ENCODE measurements at regions not wholly inside any gene's neighbourhood (a gene's known extent, or its start where the extent isn't known, plus 50 kb on each side); places are given as distances from the start of the nearest gene placed in this dataset.
"Not testable (repeated sequence)": the region's sequence is repeated elsewhere in the genome, so short reads cannot be mapped to it uniquely, and the experiment has no call there.

GRCh38 chrX:66915893-66916292 lies 277.0 kb upstream of the EDA2R start:
- POLR2A ChIA-PET: no interaction called here
- CTCF ChIA-PET: no interaction called here

DNA sequence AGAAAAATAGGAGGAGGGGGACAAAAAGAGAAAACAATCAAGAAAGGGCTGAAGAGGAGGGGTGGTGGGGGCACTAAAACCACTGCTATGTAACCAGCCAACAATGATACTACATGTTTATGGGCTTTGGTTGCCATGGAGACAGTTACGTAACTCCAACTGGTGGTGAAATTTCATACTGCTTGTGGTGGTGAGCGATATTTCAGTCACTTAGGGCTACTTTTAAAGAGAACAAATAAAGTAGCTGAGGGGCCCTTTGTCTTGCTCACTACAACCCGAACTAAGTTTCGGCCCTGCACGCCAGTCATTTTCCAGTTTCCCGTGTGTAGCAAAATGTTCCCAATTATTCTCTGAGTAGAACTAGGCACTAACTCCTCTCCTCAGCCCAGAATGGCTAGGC lies 275.2 kb upstream of the EDA2R start:
- ChIA-PET CTCF (no interaction called here), POLR2A (no interaction called here)

DNA sequence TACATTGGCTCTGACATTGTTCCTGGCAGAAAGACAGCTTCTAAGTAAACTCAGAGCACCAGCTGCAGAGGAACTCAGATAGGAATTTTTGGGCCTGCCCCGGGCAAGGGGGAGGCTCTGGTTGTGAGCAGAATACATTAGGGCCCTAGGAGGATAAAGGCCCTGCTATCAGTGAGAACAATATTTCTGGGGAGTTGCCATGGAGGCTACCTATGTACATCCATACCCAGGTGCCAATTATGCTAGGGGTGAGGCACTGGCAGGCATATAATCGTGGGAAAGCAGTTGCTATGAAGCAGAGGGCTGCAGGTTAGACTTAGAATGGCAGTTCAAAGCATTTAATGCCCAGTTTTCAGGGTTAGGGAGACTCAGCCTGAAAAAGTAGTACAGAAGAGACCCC lies 273.5 kb upstream of the EDA2R start:
- ChIA-PET POLR2A (no interaction called here), CTCF (no interaction called here)

DNA sequence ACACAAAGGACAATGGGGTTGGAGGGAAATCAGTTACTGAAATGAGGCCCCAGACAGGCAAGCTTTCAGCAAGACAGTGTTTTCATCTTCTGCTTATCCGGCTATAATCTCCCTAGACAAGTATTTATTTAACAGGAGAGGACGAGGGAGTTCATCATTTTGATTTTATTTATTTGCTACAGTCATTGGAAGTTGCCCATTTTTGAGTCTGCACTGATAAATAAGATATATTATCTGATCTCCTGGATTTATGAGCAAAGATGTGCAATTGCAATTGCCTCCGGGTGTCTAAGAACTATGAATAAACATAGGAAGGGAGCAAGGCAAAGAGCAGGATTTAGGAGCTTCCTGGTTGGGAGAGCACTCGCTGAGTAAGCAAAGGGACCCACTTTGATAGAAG lies 263.2 kb upstream of the EDA2R start:
- CTCF ChIA-PET: no interaction called here

DNA sequence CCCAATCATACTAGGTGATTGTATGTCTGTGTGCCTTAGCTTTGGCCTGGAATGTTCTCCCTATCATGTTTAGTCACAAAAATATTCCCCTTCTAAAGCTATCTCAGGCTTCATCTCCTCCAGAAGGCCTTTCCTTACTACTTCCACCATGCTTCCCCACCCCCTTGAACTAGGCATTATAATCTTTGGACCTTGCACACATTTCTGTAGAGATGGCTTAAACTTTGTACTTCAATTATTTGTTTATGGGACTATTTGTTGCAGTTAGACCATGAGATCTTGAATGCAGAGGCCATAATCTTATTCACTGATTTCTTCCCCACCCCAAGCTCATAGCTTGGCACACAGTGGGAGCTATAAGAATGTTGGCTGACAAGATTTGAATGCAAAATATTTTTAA lies 262.0 kb upstream of the EDA2R start:
- POLR2A ChIA-PET: no interaction called here
- CTCF ChIA-PET: no interaction called here

More for the DNA sequence above, 263.2 kb upstream of the EDA2R start:
- POLR2A ChIA-PET: no interaction called here

GRCh38 chrX:66892004-66892403 lies 253.1 kb upstream of the EDA2R start:
- ChIA-PET POLR2A (no interaction called here), CTCF (no interaction called here)

DNA sequence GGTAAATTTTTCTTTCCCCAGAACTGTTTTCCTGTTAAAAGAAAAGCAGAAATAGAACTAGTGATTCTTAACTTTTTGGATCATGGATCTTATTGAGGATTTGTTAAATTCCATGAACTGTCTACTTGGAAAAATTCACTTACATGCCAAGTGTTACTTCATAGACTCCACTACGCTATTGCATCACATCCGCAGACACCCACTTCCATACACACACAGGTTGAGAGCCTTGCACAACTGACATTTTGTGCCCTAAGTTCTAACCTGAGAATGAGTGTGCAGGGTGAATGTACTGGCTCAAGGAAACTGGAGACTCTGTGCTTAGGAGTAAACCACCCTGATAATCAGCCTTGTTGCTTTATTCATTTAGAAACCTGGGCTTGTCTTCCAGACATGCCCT lies 250.5 kb upstream of the EDA2R start:
- POLR2A ChIA-PET: no interaction called here

GRCh38 chrX:66882101-66882500 lies 243.2 kb upstream of the EDA2R start:
- ChIA-PET CTCF (no interaction called here), POLR2A (no interaction called here)

More for the DNA sequence above, 250.5 kb upstream of the EDA2R start:
- CTCF ChIA-PET: no interaction called here

DNA sequence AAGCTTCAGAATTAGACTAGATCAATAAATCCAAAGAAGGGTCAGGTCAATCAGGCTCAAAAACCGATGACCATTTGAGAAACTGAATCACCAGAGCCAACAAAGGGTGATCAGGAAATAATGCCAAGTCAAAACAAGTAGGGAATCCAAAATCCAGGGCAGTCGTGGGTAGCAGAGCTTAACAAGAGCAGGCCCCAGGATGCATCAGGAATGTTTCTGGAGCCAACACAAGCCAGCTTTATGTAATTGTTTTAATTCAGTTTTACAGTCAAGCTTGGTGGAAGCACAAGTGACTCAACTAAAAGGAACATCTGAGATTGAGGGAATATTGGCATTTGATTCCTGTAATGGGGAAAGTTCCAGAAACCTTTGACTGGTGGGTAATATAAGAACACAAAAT lies 237.9 kb upstream of the EDA2R start:
- CTCF ChIA-PET: no interaction called here
- POLR2A ChIA-PET: no interaction called here

DNA sequence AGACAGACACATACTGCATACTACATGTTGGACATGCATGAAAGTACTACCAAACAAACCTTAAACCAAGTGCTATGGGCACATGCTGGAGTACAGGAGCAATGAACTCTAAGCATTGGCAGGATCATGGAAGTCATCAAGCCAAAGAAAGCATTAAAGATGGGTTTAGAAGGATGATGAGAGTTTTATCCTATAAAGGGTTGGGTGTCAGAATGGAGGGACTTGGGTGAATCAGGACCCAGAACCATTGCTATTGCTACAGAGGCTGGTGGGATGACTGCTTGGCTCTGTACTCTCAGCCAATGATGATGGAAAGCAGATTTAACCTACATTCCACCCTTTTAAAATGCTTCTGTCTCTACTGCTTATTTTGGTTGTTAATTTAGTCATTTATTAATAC lies 233.9 kb upstream of the EDA2R start:
- ChIA-PET CTCF (no interaction called here), POLR2A (no interaction called here)

DNA sequence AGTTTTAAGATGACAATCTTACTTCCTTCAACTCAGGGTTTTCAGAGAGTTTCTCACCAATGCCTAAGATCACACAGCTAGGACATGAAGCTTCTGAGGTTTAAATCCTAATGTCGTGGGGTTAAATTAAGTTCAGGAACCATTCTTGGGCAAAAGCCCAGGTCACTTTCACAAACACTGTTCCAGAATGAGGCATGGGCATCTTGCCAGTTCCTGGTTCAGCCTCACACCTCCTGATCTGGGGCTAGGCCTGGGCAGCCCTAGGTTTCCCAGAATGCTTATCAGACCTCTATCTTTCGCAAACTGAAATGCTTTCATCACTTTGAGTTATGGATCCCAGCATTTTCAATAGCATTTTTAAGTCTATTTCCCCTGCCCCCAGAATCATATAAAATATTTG lies 224.8 kb upstream of the EDA2R start:
- CTCF ChIA-PET: no interaction called here
- POLR2A ChIA-PET: no interaction called here

DNA sequence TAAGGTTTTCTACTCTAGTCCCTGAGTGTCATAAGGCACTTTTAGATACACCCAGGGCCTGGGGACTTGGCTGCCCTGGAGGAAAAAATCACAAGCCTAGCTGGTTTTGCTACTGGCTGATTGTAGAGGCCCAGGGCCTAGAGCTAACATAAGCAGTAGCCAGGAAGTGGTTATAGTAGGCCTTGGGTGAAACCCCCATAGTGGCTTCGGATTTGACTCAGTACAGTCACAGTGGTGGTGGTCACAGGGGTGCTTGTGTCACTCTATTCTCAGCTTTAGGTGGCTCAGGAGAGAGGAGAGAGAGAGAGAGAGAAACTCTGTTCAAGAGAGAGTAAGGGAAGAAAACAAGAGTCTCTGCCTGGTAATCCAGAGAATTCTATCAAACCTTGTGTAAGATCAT lies 194.5 kb upstream of the EDA2R start:
- ChIA-PET CTCF (no interaction called here), POLR2A (no interaction called here)

DNA sequence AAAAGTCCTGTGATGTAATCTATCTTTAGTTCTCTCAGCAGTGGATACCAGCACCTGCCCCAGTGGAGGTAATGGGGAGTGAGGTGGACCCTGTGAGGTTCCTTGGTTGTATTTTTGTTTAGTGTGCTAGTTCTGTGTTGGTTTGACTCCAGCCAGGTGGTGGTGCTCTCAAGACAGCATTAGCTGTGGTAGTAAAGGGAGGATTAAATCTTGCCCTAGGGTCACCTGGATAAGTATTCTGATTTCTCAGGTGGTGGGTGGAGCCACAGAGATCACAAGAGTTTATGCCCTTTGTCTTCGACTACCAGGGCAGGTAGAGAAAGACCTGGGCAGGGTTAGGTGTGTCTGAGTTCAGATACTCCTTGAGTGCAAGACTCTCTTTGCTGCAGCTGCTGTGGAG lies 176.3 kb upstream of the EDA2R start:
- POLR2A ChIA-PET: no interaction called here
- CTCF ChIA-PET: no interaction called here

DNA sequence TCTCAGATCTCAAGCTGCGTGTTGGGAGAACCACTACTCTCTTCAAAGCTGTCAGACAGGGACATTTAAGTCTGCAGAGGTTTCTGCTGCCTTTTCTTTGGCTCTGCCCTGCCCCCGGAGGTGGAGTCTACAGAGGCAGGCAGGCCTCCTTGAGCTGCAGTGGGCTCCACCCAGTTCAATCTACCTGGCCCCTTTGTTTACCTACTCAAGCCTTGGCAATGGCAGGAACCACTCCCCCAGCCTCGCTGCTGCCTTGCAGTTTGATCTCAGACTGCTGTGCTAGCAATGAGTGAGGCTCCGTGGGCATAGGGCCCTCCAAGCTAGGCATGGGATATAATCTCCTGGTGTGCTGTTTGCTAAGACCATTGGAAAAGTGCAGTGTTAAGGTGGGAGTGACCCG lies 155.6 kb upstream of the EDA2R start:
- CTCF ChIA-PET, POLR2A ChIA-PET: not testable (repeated sequence)

- ChIA-PET CTCF (no interaction called here), POLR2A (no interaction called here)
Observed at GRCh38 chrX:66766318-66766717, 127.4 kb upstream of the EDA2R start.

DNA sequence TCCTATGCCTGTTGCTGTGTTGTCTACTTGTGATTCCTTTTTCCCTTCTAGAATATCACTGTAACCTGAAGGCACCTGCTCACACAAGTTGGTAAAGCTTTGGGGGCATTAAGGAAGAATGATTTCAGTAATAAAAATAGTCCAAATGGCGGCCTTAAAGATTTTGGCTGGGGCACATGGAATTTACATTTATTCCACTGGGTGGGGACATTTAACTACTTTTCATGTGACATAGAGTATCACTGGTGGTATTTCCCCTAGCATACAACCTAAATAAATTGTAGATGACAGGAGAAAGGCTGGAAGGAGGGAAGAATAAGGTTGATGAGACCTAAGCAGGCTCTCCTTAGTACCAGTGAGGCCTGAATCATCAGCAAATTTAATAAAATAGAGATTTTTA lies 121.8 kb upstream of the EDA2R start:
- POLR2A ChIA-PET: no interaction called here
- CTCF ChIA-PET: no interaction called here

DNA sequence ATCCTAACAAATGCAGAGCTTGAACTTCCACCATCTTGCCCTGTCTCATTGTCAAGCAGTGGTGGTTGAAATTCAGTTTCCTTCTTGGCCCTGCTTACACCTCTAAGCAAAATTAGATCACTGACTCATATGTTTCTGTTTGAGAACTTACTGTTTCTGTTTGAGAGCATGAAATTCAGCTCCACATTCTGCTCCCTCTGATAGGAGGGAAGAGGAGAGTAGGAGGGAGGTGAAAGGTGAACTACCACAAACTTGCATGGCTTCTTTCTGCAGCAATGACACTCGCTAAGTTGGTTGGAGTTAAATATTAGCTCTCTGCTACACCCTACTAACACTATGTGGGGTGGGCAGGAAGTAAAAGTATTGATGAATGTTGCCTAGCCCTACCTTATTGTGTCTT lies 117.8 kb upstream of the EDA2R start:
- POLR2A ChIA-PET: no interaction called here

DNA sequence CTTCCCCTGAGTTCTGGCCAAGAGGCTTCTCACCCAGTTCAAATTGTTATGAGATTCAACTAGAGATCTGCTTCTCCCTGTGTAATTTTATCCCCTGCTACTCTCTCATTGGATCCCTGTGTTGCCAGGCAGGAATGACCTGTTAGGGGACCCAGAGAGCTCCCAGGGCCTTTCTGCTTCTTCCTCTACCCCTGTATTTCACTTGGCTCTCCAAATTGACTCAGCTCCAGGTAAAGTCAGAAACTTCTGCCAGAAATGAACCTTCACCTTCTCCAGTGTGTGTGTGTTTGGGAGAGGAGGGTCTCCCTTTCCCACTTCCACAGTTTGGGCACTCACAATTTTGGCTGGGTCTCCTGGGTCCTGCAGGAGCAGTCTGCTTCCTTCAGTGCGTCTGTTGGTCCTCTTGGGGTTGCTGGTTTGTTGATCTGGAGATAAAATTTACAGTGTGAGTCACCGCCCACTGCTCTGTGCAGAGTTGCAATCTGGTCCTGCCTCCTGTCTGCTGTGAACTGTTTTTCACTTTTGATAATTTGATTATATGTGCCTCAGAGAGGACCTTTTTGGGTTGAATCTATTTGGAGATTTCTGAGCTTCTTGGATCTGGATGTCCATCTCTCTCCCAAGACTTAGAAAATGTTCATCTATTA lies 112.4 kb upstream of the EDA2R start:
- POLR2A ChIA-PET: no interaction called here
- CTCF ChIA-PET: no interaction called here

More for the DNA sequence above, 117.8 kb upstream of the EDA2R start:
- CTCF ChIA-PET: no interaction called here

DNA sequence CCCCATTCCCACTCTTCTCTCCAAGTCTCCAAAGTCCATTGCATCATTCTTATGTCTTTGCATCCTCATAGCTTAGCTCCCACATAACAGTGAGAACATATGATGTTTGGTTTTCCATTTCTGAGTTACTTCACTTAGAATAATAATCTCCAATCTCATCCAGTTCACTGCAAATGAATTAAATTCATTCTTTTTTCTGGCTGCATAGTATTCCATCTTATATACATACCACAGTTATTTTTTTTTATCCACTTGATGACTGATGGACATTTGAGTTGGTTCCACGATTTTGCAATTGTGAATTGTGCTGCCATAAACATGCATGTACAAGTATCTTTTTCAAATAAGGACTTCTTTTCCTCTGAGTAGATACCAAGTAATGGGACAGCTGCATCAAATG lies 105.6 kb upstream of the EDA2R start:
- POLR2A ChIA-PET, CTCF ChIA-PET: not testable (repeated sequence)

- CTCF ChIA-PET: interaction anchor here (0.7 kb wide), 1 partner anchor 120 kb away, joined by 4 read pairs; no protein-coding TSS in a partner anchor
Observed at GRCh38 chrX:66731398-66731797, 92.5 kb upstream of the EDA2R start.

DNA sequence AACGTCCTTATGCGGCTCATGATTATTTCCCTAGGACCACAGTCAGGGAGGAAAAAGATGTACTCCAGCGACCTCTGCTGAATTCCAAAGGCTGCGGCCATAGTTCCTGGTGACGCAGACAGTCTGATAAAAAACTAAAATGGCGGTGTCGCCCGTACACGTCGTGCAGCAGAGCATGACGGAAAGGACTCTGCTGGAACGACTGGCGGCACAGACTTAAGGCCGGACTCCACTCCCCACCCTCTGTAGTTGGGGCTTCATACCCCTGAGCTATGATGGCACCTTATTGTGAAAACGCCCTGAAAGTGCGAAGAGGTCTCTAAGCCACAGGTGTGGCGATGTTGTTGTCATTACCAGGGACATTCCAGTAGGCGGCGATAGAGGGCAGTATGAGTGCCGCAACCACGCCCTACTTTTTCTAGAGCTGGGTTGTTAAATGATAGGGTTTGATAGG lies 90.0 kb upstream of the EDA2R start:
- ChIA-PET CTCF (interaction anchor here (0.8 to 1.2 kb wide), 2 partner anchors 26 to 527 kb away, joined by 3 to 5 read pairs; no protein-coding TSS in a partner anchor), POLR2A (no interaction called here)

More at GRCh38 chrX:66731398-66731797, 92.5 kb upstream of the EDA2R start:
- POLR2A ChIA-PET: no interaction called here

DNA sequence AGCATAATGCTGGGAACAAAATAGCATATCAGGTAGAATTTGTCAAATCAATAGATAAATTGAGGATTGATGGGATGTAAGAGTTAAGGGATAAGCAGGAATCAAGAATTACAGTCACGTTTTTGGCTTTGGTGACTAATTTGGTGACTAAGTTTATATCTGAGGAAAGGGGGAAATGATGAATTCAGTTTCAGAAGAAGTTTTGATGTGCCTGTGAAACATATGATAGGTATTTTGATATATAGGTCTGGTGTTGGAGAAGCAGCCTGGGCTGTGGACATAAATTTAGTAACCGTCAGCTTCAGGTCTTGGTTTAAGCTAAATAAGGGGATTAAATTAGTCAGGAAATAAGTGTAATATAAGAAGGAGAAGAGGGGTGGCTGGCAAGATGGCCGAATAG lies 79.0 kb upstream of the EDA2R start:
- POLR2A ChIA-PET: no interaction called here
- CTCF ChIA-PET: no interaction called here

Measured in activated CD8-positive, alpha-beta memory T cell treated with anti-CD3 and anti-CD28 coated beads for 36 hours (primary cell).